ENCODE measurements at regions not wholly inside any gene's neighbourhood (a gene's known extent, or its start where the extent isn't known, plus 50 kb on each side); places are given as distances from the start of the nearest gene placed in this dataset.

DNA sequence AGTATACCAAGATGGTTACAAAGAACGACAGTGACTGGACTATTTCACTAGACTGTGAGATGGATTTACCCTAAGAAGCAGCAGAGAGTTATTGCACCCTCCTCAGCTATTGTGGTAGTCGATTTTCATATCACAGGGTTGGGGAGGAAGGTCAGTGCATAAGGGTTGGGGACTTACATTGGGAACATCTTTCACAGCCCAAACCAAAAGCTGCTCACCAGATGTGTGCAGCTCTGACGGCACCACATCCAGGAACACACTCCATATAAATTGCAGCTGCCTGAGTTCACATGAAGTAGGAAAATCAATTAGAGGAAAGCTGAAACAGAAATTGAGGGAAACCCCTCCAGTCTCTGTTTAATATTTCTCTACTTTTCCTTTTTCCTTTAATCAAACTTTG, 470.5 kb upstream of the NRSN1 start:
- H3K4me2 ChIP-seq (ENCODE audit: low read depth, low read length, poor library complexity, severe bottlenecking): no peak overlapping the region
- H2AFZ ChIP-seq (ENCODE audit: low read length): no peak overlapping the region
- H3K36me3 ChIP-seq (ENCODE audit: insufficient read depth, low read length): no peaks in the 10 kb centered on the region
- no peaks in the 10 kb centered on the region for H3K79me2 ChIP-seq (ENCODE audit: insufficient read depth, low read length)
- no peaks in the 10 kb centered on the region for H3K27me3 ChIP-seq (ENCODE audit: insufficient read depth, low read length, poor library complexity, severe bottlenecking)
- H3K9me2 ChIP-seq (replicated peaks; ENCODE audit: low read depth, low read length): no peaks in the 10 kb centered on the region
- TF ChIP-seq, protein P1, sequence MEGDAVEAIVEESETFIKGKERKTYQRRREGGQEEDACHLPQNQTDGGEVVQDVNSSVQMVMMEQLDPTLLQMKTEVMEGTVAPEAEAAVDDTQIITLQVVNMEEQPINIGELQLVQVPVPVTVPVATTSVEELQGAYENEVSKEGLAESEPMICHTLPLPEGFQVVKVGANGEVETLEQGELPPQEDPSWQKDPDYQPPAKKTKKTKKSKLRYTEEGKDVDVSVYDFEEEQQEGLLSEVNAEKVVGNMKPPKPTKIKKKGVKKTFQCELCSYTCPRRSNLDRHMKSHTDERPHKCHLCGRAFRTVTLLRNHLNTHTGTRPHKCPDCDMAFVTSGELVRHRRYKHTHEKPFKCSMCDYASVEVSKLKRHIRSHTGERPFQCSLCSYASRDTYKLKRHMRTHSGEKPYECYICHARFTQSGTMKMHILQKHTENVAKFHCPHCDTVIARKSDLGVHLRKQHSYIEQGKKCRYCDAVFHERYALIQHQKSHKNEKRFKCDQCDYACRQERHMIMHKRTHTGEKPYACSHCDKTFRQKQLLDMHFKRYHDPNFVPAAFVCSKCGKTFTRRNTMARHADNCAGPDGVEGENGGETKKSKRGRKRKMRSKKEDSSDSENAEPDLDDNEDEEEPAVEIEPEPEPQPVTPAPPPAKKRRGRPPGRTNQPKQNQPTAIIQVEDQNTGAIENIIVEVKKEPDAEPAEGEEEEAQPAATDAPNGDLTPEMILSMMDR (conservative IDR thresholded peaks at IDR 0.05; ENCODE audit: low read length): no peak
- TF ChIP-seq EZH2phosphoT487 (IDR thresholded peaks at IDR 0.05; ENCODE audit: borderline replicate concordance): no peak
- H3K4me3 ChIP-seq (ENCODE audit: low read length, poor library complexity, severe bottlenecking): no peak overlapping the region
- no peaks in the 10 kb centered on the region for H3F3A ChIP-seq (ENCODE audit: low read depth)
- H3K9ac ChIP-seq (ENCODE audit: low read depth, low read length, poor library complexity, severe bottlenecking): no peak overlapping the region
- no peaks in the 10 kb centered on the region for H3K4me1 ChIP-seq (ENCODE audit: insufficient read depth, low read length, poor library complexity, severe bottlenecking)
- no peaks in the 10 kb centered on the region for H3K9me3 ChIP-seq (ENCODE audit: insufficient read depth, low read depth, low read length)
- no peaks in the 10 kb centered on the region for H4K20me1 ChIP-seq (ENCODE audit: insufficient read depth, low read length, poor library complexity, severe bottlenecking)

DNA sequence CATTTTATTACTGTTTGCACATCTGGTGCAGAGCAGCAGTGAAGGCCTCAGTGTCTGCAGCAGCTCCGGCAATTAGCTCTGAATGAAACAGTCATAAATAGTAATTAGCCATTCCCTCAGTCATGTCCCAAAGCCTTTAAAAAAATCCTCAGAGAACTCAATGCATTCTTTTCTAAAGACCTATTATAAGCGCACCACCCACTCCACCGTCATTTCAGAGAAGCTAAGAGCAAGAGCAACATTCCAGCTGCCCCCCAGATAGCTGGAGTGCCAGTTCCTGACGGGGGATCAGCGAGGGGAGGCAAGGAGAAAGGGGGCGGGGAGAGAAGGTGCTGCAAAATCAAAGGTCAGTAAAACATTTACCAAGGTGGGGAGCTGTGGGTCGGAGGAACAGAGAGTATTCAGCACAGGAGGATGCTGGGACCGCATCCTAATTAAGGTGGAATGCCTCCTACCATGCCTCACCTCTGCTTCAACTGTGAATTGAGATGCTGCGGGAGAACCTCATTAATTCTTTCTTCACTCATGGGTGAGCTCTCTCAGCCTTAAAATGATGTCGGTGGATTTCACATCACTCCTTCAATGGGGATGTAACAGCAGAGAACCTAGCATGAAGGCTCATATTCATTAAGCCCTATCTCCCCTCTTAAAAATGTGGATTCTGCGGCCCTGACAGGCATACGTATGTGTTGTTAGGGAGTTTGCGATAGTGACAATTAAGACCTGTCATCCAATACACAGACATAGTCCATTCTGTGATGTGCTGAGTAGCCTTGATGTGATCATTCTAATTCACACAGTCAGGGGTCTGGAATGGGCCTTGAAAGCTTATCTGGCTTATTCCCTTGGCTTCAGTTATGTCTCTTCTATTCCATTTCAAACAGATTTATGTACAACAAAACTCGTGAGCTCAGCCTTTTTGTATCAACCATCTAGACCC, 469.5 kb upstream of the NRSN1 start:
- Histone ChIP-seq H3K9ac (ENCODE audit: low read depth, low read length, poor library complexity, severe bottlenecking) (no peak overlapping the region), H3K4me2 (ENCODE audit: low read depth, low read length, poor library complexity, severe bottlenecking) (no peak overlapping the region), H2AFZ (ENCODE audit: low read length) (no peak overlapping the region), H3K9me3 (ENCODE audit: insufficient read depth, low read depth, low read length) (no peaks in the 10 kb centered on the region), H3K36me3 (ENCODE audit: insufficient read depth, low read length) (no peaks in the 10 kb centered on the region), H3K27me3 (ENCODE audit: insufficient read depth, low read length, poor library complexity, severe bottlenecking) (no peaks in the 10 kb centered on the region), H3K4me1 (ENCODE audit: insufficient read depth, low read length, poor library complexity, severe bottlenecking) (no peaks in the 10 kb centered on the region), H3K9me2 (replicated peaks; ENCODE audit: low read depth, low read length) (no peaks in the 10 kb centered on the region), H3F3A (ENCODE audit: low read depth) (no peaks in the 10 kb centered on the region), H4K20me1 (ENCODE audit: insufficient read depth, low read length, poor library complexity, severe bottlenecking) (no peaks in the 10 kb centered on the region), H3K4me3 (ENCODE audit: low read length, poor library complexity, severe bottlenecking) (no peak overlapping the region), H3K79me2 (ENCODE audit: insufficient read depth, low read length) (no peaks in the 10 kb centered on the region)
- TF ChIP-seq EZH2phosphoT487 (IDR thresholded peaks at IDR 0.05; ENCODE audit: borderline replicate concordance): no peak
- TF ChIP-seq, protein P1 (conservative IDR thresholded peaks at IDR 0.05; ENCODE audit: low read length): no peak

DNA sequence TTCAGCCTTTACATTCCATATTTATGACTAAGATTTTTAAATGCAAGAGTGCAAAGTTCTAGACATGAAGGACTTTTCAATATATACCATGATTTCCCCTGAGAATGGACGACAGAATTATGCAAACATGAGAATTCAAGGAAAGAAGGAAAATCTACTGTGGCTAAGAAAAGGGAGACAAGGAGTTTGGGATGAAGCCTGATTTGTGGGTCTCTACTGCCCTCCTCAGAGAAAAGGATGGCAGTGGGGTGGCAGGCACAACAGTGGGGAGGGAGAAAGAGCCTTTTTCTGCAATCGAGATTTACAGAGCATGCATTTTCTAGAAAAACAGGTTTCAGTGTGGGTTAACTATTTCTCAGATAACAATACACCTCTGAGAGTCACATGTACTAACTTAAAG, 466.9 kb upstream of the NRSN1 start:
- no peak overlapping the region for H2AFZ ChIP-seq (ENCODE audit: low read length)
- H4K20me1 ChIP-seq (ENCODE audit: insufficient read depth, low read length, poor library complexity, severe bottlenecking): no peaks in the 10 kb centered on the region
- H3K79me2 ChIP-seq (ENCODE audit: insufficient read depth, low read length): no peaks in the 10 kb centered on the region
- no peaks in the 10 kb centered on the region for H3F3A ChIP-seq (ENCODE audit: low read depth)
- H3K4me2 ChIP-seq (ENCODE audit: low read depth, low read length, poor library complexity, severe bottlenecking): no peak overlapping the region
- H3K36me3 ChIP-seq (ENCODE audit: insufficient read depth, low read length): no peaks in the 10 kb centered on the region
- H3K4me1 ChIP-seq (ENCODE audit: insufficient read depth, low read length, poor library complexity, severe bottlenecking): no peaks in the 10 kb centered on the region
- H3K9me3 ChIP-seq (ENCODE audit: insufficient read depth, low read depth, low read length): no peaks in the 10 kb centered on the region
- no peak overlapping the region for H3K9ac ChIP-seq (ENCODE audit: low read depth, low read length, poor library complexity, severe bottlenecking)
- TF ChIP-seq, protein P1 (conservative IDR thresholded peaks at IDR 0.05; ENCODE audit: low read length): peak; percentile 40; the same call in 1 of the 2 replicates
- no peak for TF ChIP-seq EZH2phosphoT487 (IDR thresholded peaks at IDR 0.05; ENCODE audit: borderline replicate concordance)
- no peak overlapping the region for H3K4me3 ChIP-seq (ENCODE audit: low read length, poor library complexity, severe bottlenecking)
- no peaks in the 10 kb centered on the region for H3K9me2 ChIP-seq (replicated peaks; ENCODE audit: low read depth, low read length)
- no peaks in the 10 kb centered on the region for H3K27me3 ChIP-seq (ENCODE audit: insufficient read depth, low read length, poor library complexity, severe bottlenecking)

All from Loucy (cell line).